Activated CD4-positive, alpha-beta T cell treated with anti-CD3 and anti-CD28 coated beads, Interleukin-2, Interleukin-4, amounts not matched to agents 100 ng/mL and 50 ng/mL, durations not matched to agents 16 hours and 8 hours (primary cell): ENCODE measurements at regions not wholly inside any gene's neighbourhood (a gene's known extent, or its start where the extent isn't known, plus 50 kb on each side); places are given as distances from the start of the nearest gene placed in this dataset.
"Not testable (repeated sequence)": the region's sequence is repeated elsewhere in the genome, so short reads cannot be mapped to it uniquely, and the experiment has no call there.

Source experiments
- DNase-seq: peaks from one replicate; pipeline ENCODE4 v3.0.0-alpha.2; 2020; ENCODE audit warnings: low spot score

GRCh38 chr5:94025788-94026473 is 284.5 kb upstream of the POU5F2 start:
- DNase-seq: no peak

DNA sequence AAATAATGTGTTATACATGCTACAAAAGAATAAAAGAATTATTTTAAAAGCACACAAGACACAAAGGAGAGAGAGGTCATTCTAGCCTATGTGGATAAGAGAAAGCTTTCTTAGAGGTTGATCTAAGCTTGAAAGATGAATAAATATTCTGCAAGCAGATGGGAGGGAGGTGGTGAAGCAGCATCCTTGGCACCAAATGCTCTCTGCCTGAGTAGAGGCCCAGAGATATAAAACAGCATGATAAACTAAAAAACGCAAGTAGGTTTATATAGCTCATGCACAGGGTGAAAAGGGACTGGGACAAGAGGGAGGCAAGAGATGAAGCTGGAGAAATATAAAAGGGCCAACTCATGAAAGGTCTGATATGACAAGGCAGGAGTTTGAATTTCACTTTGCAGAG is 283.2 kb upstream of the POU5F2 start:
- no peak for DNase-seq

DNA sequence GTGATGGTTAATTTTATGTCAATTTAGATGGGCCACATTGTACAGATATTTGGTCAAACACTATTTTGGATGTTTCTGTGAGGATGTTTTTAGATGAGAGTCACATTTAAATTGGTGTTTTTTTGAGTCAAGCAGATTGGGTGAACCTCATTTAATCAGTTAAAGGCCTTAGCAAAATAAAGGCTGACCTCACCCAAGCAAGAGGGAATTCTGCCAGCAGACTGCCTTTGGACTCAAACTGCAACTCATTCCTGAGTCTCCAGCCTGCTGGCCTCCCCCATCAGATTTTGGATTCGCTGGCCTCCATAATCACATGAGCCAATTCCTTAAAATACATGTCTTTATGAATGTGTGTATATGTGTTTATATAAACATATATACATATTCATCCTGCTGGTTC is 282.7 kb upstream of the POU5F2 start:
- no peak for DNase-seq

- no peak for DNase-seq
Observed at GRCh38 chr5:94021246-94021645, 279.8 kb upstream of the POU5F2 start.

DNA sequence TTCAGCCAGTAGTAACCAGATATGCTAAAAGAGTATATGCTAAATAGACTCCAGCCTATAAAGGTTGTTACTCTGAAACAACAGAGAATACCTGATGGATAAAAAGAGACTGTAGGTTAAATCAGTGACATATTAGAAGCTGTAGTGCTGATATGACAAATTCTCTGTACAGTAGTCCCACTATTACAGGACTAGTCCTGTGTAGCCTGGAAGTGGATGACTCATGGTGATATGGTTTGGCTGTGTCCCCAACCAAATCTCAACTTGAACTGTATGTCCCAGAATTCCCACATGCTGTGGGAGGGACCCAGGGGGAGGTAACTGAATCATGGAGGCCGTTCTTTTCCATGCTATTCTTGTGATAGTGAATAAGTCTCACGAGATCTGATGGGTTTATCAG is 276.2 kb upstream of the POU5F2 start:
- no peak for DNase-seq

GRCh38 chr5:94010814-94011213 is 269.4 kb upstream of the POU5F2 start:
- no peak for DNase-seq

GRCh38 chr5:94009161-94009560 is 267.8 kb upstream of the POU5F2 start:
- no peak for DNase-seq

- DNase-seq: no peak
Observed at GRCh38 chr5:93998951-93999455, 257.6 kb upstream of the POU5F2 start.

GRCh38 chr5:93997562-93997961 is 256.2 kb upstream of the POU5F2 start:
- DNase-seq: no peak

DNA sequence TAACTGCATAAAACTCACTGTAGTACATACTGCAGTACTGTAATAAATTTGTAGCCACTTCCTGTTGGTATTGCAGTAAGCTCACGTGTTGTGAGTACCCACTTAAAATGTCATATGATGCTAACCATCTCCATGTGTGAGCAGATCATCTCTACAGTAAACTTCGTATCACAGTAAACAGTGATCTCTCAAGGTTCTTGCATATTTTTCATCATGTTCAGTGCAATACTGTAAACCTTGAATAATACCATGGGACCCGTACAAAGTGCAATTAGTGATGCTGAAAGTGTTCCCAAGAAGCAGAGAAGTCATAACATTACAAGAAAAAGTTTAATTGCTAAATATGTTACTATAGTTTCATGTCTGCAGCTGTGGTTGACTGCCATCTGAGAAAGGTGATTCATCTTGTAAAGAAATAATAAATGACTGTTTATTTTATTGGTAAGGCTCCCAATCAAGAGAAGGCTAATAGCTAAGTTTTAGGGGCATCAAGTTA is 253.8 kb upstream of the POU5F2 start:
- peak; percentile 6 for DNase-seq

GRCh38 chr5:93993161-93993560 is 251.8 kb upstream of the POU5F2 start:
- DNase-seq: no peak

GRCh38 chr5:93990504-93991070 is 249.2 kb upstream of the POU5F2 start:
- no peak for DNase-seq

DNA sequence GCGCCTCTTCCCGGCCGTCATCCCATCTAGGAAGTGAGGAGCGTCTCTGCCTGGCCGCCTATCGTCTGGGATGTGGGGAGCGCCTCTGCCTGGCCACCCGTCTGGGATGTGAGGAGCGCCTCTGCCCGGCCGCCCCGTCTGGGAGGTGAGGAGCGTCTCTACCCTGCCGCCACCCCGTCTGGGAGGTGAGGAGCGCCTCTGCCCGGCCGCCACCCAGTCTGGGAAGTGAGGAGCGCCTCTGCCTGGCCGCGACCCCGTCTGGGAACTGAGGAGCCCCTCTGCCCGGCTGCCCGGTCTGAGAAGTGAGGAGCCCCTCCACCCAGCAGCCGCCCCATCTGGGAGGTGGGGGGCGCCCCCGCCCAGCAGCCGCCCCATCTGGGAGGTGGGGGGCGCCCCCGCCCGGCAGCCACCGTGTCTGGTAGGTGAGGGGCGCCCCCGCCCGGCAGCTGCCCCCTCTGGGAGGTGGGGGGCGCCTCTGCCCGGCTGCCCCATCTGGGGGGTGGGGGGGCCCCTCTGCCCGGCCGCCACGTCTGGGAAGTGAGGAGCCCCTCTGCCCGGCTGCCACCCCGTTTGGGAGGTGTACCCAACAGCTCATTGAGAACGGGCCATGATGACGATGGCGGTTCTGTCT is 244.7 kb upstream of the POU5F2 start:
- not testable (repeated sequence) for DNase-seq

DNA sequence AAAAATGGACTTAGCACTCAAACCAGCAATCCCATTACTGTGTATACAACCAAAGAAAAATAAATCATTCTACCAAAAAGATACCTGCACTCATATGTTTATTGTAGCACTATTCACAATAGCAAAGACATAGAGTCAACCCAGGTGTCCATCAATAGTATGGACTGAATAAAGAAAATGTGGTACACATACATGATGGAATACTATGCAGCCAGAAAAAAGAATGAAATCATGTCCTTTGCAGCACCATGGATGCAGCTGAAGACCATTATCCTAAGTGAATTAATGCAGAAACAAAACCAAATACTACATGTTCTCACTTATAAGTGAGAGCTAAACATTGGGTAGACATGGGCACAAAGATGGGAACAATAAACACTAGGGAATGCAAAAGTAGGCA is 236.8 kb upstream of the POU5F2 start:
- no peak for DNase-seq

DNA sequence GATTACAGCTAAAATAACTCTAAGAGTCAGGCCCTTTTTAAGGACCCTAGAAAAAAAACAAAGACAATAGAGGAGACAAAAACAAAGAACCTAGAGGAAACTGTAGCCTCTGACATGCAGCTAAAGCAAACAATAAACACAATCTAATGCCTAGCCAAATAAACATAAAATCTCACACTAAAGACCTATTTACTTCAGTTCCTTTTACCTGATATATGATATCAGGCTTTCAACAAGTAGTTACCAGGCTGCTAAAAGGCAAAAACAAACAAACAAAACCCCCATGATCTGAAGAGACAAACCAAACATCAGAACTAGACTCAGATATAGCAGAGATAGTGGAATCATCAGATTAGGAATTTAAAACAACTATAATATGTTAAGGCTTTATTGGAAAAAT is 226.5 kb upstream of the POU5F2 start:
- DNase-seq: no peak

- no peak for DNase-seq
Observed at GRCh38 chr5:93964421-93964820, 223.0 kb upstream of the POU5F2 start.

GRCh38 chr5:93960042-93960441 is 218.6 kb upstream of the POU5F2 start:
- no peak for DNase-seq

DNA sequence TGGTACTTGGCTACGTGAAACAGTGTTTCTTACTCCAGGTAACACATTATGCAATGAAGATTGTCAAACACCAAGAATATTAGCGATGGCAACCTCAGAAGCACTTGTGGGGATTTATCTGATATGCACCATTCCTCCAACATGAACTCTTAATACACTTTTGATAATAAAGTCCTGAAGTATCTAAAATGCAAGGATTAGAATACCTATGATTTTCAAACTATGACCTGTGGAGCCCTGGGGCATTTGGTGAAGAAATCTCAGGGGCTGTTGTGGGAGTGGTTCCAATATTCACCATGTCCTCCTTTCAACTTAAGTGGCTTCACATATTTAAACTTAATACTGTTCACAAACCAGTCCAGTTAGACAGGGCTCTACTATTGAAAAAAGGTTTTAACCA is 214.6 kb upstream of the POU5F2 start:
- DNase-seq: no peak

DNA sequence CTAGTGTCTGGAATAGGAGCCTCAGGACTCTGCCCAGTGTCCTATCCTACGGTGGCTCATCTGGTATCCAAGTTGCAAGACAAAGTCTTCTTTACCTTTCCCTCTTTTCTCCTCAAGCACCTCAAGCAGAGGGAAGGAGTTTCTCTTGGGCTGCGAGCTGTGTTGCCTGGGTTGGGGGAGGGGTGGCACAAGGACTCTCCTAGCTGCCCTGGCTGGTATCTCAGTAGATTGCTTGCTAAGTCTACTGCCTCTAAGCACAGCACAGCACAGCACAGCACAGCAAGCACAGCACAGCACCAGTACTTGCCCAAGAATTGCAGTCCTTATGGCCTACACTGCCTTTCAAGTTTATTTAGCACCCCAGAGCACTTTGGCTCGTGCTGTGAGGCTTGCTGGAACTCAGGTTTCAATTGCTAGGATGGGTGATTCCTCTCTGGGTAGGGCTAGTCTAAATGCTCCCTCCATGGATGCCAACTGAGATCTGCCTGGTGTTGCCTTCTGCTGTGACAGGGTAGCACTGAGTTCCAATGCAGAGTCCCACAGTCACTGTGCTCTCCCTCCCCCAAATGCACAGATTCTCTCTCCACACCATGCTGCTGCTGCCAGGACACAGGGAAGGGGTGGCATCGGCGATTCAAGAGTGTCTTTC is 213.1 kb upstream of the POU5F2 start:
- DNase-seq: no peak

- no peak for DNase-seq
Observed at GRCh38 chr5:93953442-93953841, 212.0 kb upstream of the POU5F2 start.

DNA sequence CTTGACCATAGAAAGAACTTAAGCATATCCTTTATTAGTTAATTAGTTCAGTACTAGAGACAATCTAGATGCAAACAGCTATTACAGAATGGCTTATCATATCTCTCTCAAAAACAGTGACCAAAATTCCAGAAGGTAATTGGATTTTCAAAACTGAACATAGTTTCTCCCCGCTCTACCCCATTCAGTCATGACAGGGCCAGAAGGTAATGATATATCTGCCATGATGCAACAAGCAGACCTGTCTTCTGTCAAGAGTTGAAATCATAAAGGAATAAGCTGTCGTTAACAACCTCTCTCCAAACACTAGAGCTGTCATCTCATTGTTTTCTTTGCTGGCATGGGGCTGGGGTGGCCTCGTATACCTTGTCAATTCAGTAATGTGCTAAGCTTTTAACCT is 200.5 kb upstream of the POU5F2 start:
- DNase-seq: no peak

DNA sequence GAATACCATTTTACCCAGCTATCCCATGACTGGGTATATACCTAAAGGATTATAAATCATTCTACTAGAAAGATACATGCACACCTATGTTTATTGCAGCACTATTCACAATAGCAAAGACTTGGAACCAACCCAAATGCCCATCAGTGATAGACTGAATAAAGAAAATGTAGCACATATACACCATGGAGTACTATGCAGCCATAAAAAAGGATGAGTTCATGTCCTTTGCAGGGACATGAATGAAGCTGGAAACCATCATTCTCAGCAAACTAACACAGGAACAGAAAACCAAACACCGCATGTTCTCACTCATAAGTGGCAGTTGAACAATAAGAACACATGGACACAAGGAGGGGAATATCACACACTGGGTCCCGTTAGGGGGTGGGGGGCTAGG is 191.9 kb upstream of the POU5F2 start:
- DNase-seq: not testable (repeated sequence)

GRCh38 chr5:93930098-93930497 is 188.7 kb upstream of the POU5F2 start:
- DNase-seq: no peak
